Adrenal gland (tissue), 9 donors: ENCODE measurements at regions not wholly inside any gene's neighbourhood (a gene's known extent, or its start where the extent isn't known, plus 50 kb on each side); places are given as distances from the start of the nearest gene placed in this dataset.
A peak's percentile ranks its signal among the peaks of the same experiment; 100 is the strongest.

ENCODE experiments used
- DNase-seq, 7 donors: peaks; one replicate each; pipeline ENCODE4 v3.0.0-alpha.2; 2019 to 2020
- H3K27ac ChIP-seq, 5 donors: fragments of 200-600 bp; sonication (generic) in 4 of 5; 1 replicate in 3 of 5; 2 replicates in 2 of 5; pipeline versions ENCODE4 v1.5.1 to v1.8.0; 2016 to 2020; ENCODE audit warnings: mild to moderate bottlenecking in 1 of 5
- H3K27me3 ChIP-seq: fragments of 200-600 bp; 2 replicates; pipeline ENCODE4 v1.8.0; 2021
- H3K36me3 ChIP-seq, 2 donors: fragments of 200-600 bp; replicated peaks in 1 of 2; 1 replicate in 1 of 2; 2 replicates in 1 of 2; pipeline versions ENCODE4 v1.5.1 to v1.8.0; 2018 to 2022
- H3K4me1 ChIP-seq, 2 donors: fragments of 200-600 bp; replicated peaks in 1 of 2; 1 replicate in 1 of 2; 2 replicates in 1 of 2; pipeline versions ENCODE4 v1.5.1 to v1.8.0; 2018 to 2021
- H3K4me3 ChIP-seq, 4 donors: fragments of 200-600 bp; sonication (generic) in 3 of 4; one replicate each; pipeline ENCODE4 v1.5.1; 2016 to 2018
- H3K9me3 ChIP-seq, 3 donors: fragments of 200-600 bp; sonication (generic) in 1 of 3; replicated peaks in 1 of 3; 1 replicate in 2 of 3; 2 replicates in 1 of 3; pipeline versions ENCODE4 v1.5.1 to v1.8.0; 2016 to 2021
- POLR2A ChIP-seq, 2 donors: fragments of 450-650 bp; IDR thresholded peaks; one replicate each; pipeline ENCODE4 v1.6.1; 2017; ENCODE audit warnings: antibody characterized with exemption in 2 of 2, mild to moderate bottlenecking in 2 of 2, moderate library complexity in 1 of 2
- WGBS, 4 donors: extraction: QIAGEN DNeasy Blood & Tissue Kit in 2 of 4; methylation state at CpG; one replicate each; pipeline versions ENCODE4 v1.1.5 to v1.1.7; 2013 to 2017; 5-methylcytosine and 5-hydroxymethylcytosine counted together
- intact Hi-C, 2 donors: fragments of 100-400 bp; cut with DNase I; formaldehyde crosslinking; loops; one replicate each; pipeline versions ENCODE4 v1.14.1 to v1.15.0; 2022 to 2023
- TF ChIP-seq, protein P1 (sequence below), 6 experiments: fragments of 450-650 bp in 4 of 6; fragments of 200-600 bp in 2 of 6; sonication (generic) in 1 of 6; IDR thresholded peaks; 1 replicate in 5 of 6; 2 replicates in 1 of 6; pipeline versions ENCODE4 v1.5.1 to v1.8.0; 2016 to 2021; ENCODE audit warnings: antibody characterized with exemption in 6 of 6, mild to moderate bottlenecking in 2 of 6, moderate library complexity in 1 of 6
- donor health status: healthy with polysubstance abuse.
- donor health status: Bipolar disorder and iron deficiency.
- donor health status: DM: yes; HTN: yes; CAD: no.
- donor health status: DM: no; HTN: no; CAD: no.
- donor health status: DM: no; HTN: no; CAD: no.

DNA sequence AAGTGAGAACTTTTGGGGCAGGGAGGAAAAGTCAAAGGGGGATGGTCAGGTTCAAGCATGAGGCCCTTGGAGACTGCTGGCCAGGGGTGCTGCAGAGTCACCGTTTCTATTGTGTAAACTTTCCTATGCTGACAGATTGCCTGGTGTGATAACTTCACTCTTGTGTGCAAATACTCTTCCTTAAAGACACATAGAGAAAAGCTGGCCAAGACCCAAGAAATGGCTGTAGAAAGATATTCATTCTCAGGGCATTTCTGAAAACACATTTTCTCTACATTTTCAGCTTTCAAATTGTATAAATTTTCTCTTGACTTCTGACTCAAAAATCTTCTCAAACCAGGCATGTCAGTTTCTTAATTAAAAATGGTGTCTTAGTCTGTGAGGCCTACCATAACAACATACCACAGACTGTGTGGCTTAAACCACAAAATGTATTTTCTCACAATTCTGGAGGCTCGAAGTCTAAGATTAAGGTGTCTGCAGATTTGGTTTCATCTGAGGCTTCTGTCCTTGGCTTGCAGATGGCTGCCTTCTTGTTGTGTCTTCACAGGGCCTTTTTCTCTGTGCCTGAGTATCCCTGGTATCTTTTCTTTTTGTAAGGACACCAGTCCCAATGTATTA lies 304.5 kb downstream of the KCNRG start:
- intact Hi-C loops, result no loop called here
- H3K36me3 ChIP-seq, result no peaks in the 10 kb centered on the region
- no peaks in the 10 kb centered on the region for H3K4me1 ChIP-seq
- no peaks in the 10 kb centered on the region for H3K9me3 ChIP-seq
- TF ChIP-seq POLR2A (IDR thresholded peaks at IDR 0.05), result no peak
- TF ChIP-seq, protein P1, sequence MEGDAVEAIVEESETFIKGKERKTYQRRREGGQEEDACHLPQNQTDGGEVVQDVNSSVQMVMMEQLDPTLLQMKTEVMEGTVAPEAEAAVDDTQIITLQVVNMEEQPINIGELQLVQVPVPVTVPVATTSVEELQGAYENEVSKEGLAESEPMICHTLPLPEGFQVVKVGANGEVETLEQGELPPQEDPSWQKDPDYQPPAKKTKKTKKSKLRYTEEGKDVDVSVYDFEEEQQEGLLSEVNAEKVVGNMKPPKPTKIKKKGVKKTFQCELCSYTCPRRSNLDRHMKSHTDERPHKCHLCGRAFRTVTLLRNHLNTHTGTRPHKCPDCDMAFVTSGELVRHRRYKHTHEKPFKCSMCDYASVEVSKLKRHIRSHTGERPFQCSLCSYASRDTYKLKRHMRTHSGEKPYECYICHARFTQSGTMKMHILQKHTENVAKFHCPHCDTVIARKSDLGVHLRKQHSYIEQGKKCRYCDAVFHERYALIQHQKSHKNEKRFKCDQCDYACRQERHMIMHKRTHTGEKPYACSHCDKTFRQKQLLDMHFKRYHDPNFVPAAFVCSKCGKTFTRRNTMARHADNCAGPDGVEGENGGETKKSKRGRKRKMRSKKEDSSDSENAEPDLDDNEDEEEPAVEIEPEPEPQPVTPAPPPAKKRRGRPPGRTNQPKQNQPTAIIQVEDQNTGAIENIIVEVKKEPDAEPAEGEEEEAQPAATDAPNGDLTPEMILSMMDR (IDR thresholded peaks at IDR 0.05), result no peak
- no peak overlapping the region for H3K4me3 ChIP-seq
- DNase-seq, result no peak
- 37 to 55% (median 49%) methylated on average over 2 of the region's 2 CpGs for WGBS, 4 donors
- peak overlapping the region in 1 of 5 donors; percentile 36 for H3K27ac ChIP-seq
- H3K27me3 ChIP-seq, result no peaks in the 10 kb centered on the region

DNA sequence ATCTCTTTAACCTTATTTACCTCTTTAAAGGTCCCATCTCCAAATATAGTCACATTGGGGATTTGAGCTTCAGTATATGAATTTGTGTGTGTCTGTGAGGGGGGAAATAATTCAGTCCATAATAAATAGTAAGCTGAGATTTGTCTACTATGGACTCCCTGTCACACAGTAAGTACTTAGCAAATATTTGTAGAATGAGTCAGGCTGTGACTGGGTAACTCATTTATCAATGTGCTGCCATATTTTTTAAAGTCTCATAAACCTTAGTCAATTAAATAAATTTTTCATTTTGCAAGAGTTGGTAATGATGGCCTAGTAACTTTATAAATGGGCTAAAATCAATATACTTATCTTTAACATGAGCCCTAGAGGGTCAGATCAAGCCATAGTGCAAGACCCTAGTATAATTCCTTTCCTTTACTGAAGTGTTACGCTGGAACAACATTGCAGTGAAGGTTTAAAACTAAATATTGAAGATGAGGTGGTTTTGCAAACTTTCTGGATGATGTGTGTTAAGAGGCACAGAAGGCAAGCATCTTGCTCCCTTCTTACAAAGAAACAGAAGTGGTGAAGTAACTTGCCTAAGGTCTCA lies 305.1 kb downstream of the KCNRG start:
- Histone ChIP-seq H3K9me3 (no peaks in the 10 kb centered on the region), H3K27me3 (no peaks in the 10 kb centered on the region), H3K4me3 (no peak overlapping the region), H3K36me3 (no peaks in the 10 kb centered on the region), H3K27ac (peak overlapping the region in 1 of 5 donors; percentile 36), H3K4me1 (no peaks in the 10 kb centered on the region)
- DNase-seq, result no peak
- TF ChIP-seq POLR2A (IDR thresholded peaks at IDR 0.05), result no peak
- TF ChIP-seq, protein P1 (IDR thresholded peaks at IDR 0.05), result no peak
- intact Hi-C loops, result no loop called here
- WGBS, 4 donors, result 0 to 3% (median 0%) methylated on average over 1 of the region's 1 CpG

DNA sequence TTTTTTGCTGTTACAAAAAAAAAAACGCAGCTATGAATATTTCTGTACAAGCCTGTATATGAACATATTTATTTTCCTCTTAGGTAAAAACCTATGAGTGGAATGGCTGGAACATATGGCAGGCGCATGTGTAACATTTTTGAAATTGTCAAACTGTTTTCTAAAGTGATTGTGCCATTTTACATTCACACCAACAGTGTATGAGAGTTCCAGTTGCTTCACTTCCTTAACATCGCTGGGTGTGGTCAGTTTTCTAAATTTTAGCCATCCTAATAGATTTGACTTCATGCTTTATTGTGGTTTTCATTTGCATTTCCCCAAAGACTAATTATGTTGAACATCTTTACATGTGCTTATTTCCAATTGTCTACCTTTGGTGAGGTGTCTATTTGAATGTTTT lies 306.8 kb downstream of the KCNRG start:
- WGBS, 4 donors, result 59 to 86% (median 77%) methylated on average over 3 of the region's 3 CpGs
- no peaks in the 10 kb centered on the region for H3K9me3 ChIP-seq
- H3K27ac ChIP-seq, result no peak overlapping the region
- no peak overlapping the region for H3K4me3 ChIP-seq
- H3K4me1 ChIP-seq, result no peaks in the 10 kb centered on the region
- intact Hi-C loops, result no loop called here
- no peak for TF ChIP-seq POLR2A (IDR thresholded peaks at IDR 0.05)
- TF ChIP-seq, protein P1 (IDR thresholded peaks at IDR 0.05), result no peak
- no peaks in the 10 kb centered on the region for H3K27me3 ChIP-seq
- DNase-seq, result no peak
- H3K36me3 ChIP-seq, result no peaks in the 10 kb centered on the region

DNA sequence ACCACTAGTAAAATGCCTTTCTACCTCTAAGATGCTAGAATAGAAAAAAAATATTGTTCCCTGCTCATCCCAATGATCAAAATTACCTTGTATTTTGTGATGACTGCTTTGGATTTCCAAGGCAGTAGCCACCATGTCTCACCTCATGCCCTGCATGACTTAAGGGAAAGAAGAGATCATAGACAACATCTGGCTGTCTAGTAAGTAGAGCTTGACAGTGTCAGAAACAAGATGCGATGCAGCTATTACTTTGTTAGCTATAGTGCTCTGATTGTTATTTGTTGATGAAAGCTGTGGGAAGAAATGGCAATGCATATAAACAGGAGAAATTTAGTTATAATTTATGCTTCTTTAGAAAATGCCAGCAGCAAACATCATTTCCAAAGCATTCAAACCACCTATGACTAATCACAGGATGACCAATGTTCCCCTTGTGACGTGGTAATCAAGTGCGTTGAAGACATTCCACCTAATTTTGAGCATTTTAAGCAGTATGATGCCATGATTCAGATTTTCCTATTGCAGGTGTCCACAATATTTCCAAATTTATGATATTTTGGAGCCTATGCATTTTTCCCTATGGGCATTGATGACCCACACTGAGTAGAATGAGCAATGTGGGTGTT lies 308.3 kb downstream of the KCNRG start:
- H3K27me3 ChIP-seq, result no peaks in the 10 kb centered on the region
- no peaks in the 10 kb centered on the region for H3K4me1 ChIP-seq
- H3K4me3 ChIP-seq, result no peak overlapping the region
- no peak overlapping the region for H3K27ac ChIP-seq
- TF ChIP-seq POLR2A (IDR thresholded peaks at IDR 0.05), result no peak
- TF ChIP-seq, protein P1 (IDR thresholded peaks at IDR 0.05), result no peak
- no peaks in the 10 kb centered on the region for H3K9me3 ChIP-seq
- DNase-seq, result no peak
- no peaks in the 10 kb centered on the region for H3K36me3 ChIP-seq
- intact Hi-C loops, result no loop called here
- 78 to 87% (median 85%) methylated on average over 3 of the region's 3 CpGs for WGBS, 4 donors
